ENCODE measurements at regions not wholly inside any gene's neighbourhood (a gene's known extent, or its start where the extent isn't known, plus 50 kb on each side); places are given as distances from the start of the nearest gene placed in this dataset.

DNA sequence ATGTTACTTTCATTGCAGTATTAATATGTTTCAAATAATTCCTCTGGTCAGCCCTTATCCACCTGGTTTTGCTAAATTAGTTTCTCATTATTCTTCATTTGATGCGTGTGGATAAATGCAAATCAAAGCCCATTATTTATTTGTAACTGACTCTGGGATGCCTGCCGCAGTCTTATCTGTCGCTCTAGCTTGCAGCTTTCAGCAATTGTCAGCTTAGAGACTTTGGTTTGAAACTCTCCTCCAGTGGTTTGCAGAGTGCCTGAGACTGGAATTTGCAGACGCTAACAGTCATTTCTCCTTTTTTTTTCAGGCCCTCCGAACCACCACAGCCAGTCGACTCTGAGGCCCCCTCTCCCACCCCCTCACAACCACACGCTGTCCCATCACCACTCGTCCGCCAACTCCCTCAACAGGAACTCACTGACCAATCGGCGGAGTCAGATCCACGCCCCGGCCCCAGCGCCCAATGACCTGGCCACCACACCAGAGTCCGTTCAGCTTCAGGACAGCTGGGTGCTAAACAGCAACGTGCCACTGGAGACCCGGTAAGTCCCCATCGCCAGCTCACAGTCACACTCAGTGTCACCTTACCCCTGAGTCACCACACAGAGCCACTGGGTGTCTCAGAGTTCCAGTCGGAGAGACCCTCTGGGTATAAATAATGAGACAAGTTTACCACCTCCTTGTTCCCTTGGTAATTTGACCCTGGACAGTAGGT lies 339.0 kb upstream of the WWC1 start:
- no peaks in the 10 kb centered on the region for H3K9me3 ChIP-seq (ENCODE audit: control insufficient read depth, insufficient read depth, low read depth, low read length)
- H3K4me3 ChIP-seq (ENCODE audit: low read depth, low read length): no peak overlapping the region
- no peaks in the 10 kb centered on the region for H3K27me3 ChIP-seq (ENCODE audit: control insufficient read depth, insufficient read depth, low read length)
- no peaks in the 10 kb centered on the region for H3K36me3 ChIP-seq (ENCODE audit: control insufficient read depth, insufficient read depth, low read length)
- H3K4me1 ChIP-seq (ENCODE audit: control insufficient read depth, insufficient read depth, low read length): peaks cover 26% of the 10 kb centered on the region
- H3K27ac ChIP-seq (ENCODE audit: low read depth, low read length): no peak overlapping the region
- H3K9ac ChIP-seq (ENCODE audit: low read length): no peak overlapping the region

DNA sequence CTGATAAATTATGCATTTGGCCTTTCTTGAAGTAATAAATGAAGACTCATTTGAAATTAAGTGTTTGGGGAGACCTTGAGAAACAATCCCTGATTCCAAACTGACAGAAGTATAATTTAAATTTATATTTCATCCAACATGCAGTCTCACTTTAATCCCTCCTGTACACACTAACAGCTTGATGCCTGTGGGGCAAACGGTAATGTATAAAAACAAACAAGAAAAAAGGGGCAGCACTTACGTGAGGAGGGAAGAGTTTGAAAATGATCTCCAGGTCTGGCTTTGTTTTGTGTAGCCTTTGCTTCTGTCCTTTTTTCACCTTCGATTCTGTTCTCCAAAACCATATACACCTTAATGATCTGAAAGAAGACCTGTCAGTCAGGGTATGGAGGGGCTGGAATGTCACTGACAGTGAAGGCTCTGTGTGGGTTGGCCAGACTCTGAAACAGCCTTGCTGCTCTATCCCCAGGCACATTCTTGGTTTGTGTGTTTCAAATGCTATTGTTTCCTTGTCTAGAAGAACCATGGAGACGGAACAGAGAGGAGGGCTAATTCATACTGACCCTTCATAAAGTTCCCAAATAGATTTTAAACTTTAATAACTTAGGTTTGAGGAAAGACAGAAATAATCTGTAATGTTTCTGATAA lies 338.2 kb upstream of the WWC1 start:
- H3K27ac ChIP-seq (ENCODE audit: low read depth, low read length): no peak overlapping the region
- no peaks in the 10 kb centered on the region for H3K36me3 ChIP-seq (ENCODE audit: control insufficient read depth, insufficient read depth, low read length)
- no peaks in the 10 kb centered on the region for H3K27me3 ChIP-seq (ENCODE audit: control insufficient read depth, insufficient read depth, low read length)
- no peak overlapping the region for H3K9ac ChIP-seq (ENCODE audit: low read length)
- H3K4me1 ChIP-seq (ENCODE audit: control insufficient read depth, insufficient read depth, low read length): peaks cover 26% of the 10 kb centered on the region
- H3K4me3 ChIP-seq (ENCODE audit: low read depth, low read length): no peak overlapping the region
- no peaks in the 10 kb centered on the region for H3K9me3 ChIP-seq (ENCODE audit: control insufficient read depth, insufficient read depth, low read depth, low read length)

DNA sequence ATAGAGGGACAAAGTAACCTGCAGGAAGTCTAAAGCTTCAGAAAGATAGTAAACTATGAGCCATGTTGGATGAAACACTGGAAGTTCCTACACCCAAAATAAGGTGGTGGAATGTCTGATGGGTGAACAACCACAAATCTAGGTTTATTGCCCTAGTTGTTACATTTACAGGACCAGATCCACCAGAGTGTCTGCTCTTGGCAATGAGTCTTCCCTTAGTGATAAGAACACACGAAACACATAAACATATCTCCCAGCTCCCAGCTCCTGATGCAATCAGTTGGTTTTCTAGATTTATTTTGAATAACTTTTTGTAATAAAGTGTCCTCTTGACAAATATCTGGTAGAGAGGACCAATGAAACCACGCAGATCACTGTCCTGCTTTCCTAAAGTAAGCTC lies 329.7 kb upstream of the WWC1 start:
- Histone ChIP-seq H3K9ac (ENCODE audit: low read length) (no peak overlapping the region), H3K27ac (ENCODE audit: low read depth, low read length) (no peak overlapping the region), H3K27me3 (ENCODE audit: control insufficient read depth, insufficient read depth, low read length) (no peaks in the 10 kb centered on the region), H3K9me3 (ENCODE audit: control insufficient read depth, insufficient read depth, low read depth, low read length) (0 out of 2 replicates have a peak, but pooled peaks cover 7% of the 10 kb centered on the region), H3K4me1 (ENCODE audit: control insufficient read depth, insufficient read depth, low read length) (no peaks in the 10 kb centered on the region; the same call in 1 of the 2 replicates), H3K4me3 (ENCODE audit: low read depth, low read length) (no peak overlapping the region), H3K36me3 (ENCODE audit: control insufficient read depth, insufficient read depth, low read length) (no peaks in the 10 kb centered on the region)

DNA sequence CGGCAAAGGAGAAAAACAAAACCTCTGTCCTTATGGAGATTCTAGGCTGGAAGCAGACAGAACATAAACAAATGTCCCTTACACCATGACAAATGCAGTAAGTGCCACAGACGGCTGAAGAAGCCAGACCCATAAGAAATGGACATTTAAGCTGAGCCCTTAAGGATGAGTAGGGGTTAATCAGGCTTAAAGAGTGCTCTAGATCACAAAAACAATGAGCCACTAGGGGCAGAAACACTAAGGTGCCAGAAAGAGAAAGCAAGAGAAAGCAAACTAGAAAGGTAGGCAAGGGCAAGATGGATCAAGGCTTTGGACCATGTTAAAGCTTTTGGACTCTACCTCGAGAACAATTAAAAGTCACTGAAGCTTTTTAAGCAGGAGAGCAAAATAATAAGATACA lies 326.9 kb upstream of the WWC1 start:
- no peaks in the 10 kb centered on the region for H3K27me3 ChIP-seq (ENCODE audit: control insufficient read depth, insufficient read depth, low read length)
- 0 out of 2 replicates have a peak, but pooled peaks cover 4% of the 10 kb centered on the region for H3K9me3 ChIP-seq (ENCODE audit: control insufficient read depth, insufficient read depth, low read depth, low read length)
- H3K4me1 ChIP-seq (ENCODE audit: control insufficient read depth, insufficient read depth, low read length): peaks cover 4% of the 10 kb centered on the region; the same call in 1 of the 2 replicates
- no peaks in the 10 kb centered on the region for H3K36me3 ChIP-seq (ENCODE audit: control insufficient read depth, insufficient read depth, low read length)
- H3K9ac ChIP-seq (ENCODE audit: low read length): no peak overlapping the region
- H3K27ac ChIP-seq (ENCODE audit: low read depth, low read length): no peak overlapping the region
- H3K4me3 ChIP-seq (ENCODE audit: low read depth, low read length): no peak overlapping the region

DNA sequence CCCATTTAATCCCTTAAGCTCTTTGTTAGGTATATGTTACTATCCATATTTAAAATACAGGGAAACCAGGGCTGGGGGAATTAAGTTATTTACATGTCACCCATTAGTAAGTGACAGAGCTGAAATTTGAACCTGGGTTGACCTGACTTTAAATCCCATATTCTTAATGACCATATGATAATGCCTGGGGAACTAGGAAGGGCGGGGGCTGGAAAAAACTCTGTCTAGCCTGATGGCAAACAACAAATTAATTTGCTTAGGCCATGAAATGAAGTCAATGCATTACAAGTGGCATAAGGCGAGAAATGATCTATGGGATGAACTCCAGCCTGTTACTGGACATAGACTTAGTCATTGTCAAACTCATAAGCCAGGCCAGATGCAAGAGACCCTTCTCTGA lies 325.7 kb upstream of the WWC1 start:
- H3K4me3 ChIP-seq (ENCODE audit: low read depth, low read length): no peak overlapping the region
- H3K9ac ChIP-seq (ENCODE audit: low read length): no peak overlapping the region
- H3K27ac ChIP-seq (ENCODE audit: low read depth, low read length): no peak overlapping the region
- no peaks in the 10 kb centered on the region for H3K27me3 ChIP-seq (ENCODE audit: control insufficient read depth, insufficient read depth, low read length)
- no peaks in the 10 kb centered on the region for H3K9me3 ChIP-seq (ENCODE audit: control insufficient read depth, insufficient read depth, low read depth, low read length)
- no peaks in the 10 kb centered on the region for H3K36me3 ChIP-seq (ENCODE audit: control insufficient read depth, insufficient read depth, low read length)
- peaks cover 4% of the 10 kb centered on the region; the same call in 1 of the 2 replicates for H3K4me1 ChIP-seq (ENCODE audit: control insufficient read depth, insufficient read depth, low read length)

DNA sequence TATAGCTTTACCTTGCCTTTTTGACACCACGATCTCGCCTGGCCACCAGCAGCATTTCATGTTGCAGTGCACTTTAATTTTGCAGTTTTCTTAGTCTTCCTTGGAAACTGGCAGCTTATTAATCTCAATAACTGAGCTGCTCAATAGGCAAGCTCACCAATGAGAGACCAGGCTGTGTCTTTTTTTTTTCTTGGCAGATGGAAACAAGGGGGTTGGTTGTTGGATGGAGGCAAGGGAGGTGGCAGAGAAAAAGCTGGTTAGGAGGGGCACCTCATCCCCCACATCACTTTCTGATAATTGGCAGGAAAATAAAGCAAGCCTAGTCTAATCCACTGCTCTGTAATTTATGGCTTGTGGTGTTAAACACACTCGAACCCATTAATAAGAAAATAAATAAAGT lies 324.5 kb upstream of the WWC1 start:
- Histone ChIP-seq H3K9me3 (ENCODE audit: control insufficient read depth, insufficient read depth, low read depth, low read length) (no peaks in the 10 kb centered on the region), H3K9ac (ENCODE audit: low read length) (no peak overlapping the region), H3K4me3 (ENCODE audit: low read depth, low read length) (no peak overlapping the region), H3K4me1 (ENCODE audit: control insufficient read depth, insufficient read depth, low read length) (peaks cover 4% of the 10 kb centered on the region; the same call in 1 of the 2 replicates), H3K27ac (ENCODE audit: low read depth, low read length) (no peak overlapping the region), H3K27me3 (ENCODE audit: control insufficient read depth, insufficient read depth, low read length) (no peaks in the 10 kb centered on the region), H3K36me3 (ENCODE audit: control insufficient read depth, insufficient read depth, low read length) (no peaks in the 10 kb centered on the region)

DNA sequence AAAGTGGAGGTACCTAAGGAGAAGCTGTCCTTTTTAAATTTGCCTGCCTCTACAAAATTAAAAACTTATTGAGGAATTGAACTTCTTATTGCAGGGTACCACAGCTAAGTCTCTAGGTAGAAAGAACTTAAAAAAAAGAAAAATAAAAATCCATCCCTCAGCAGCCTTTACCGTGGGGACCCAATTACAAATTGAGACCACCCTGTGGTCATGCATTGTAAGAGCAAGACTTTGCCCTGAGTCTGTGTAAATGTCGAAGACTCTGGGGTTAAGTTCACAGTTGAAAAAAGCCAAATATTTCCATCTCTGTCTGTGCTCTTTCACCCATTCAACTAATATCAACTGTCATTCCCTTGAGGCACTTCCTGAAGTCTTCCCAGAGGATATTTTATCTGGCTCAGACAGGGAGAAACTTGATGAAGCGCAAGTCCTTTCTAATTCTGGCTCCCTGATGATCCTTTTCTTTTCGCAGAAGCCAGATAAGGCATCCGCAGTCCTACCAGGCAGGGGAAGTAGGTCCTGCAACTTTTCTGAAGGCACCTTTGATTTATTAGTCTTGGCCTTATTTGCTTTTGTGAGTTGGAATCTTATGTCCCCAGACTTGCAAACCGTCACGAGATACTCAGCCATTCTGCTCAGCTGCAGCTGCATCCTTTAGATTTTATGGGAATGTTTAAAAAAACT lies 323.8 kb upstream of the WWC1 start:
- no peaks in the 10 kb centered on the region for H3K9me3 ChIP-seq (ENCODE audit: control insufficient read depth, insufficient read depth, low read depth, low read length)
- peaks cover 4% of the 10 kb centered on the region; the same call in 1 of the 2 replicates for H3K4me1 ChIP-seq (ENCODE audit: control insufficient read depth, insufficient read depth, low read length)
- H3K9ac ChIP-seq (ENCODE audit: low read length): no peak overlapping the region
- H3K4me3 ChIP-seq (ENCODE audit: low read depth, low read length): no peak overlapping the region
- no peaks in the 10 kb centered on the region for H3K36me3 ChIP-seq (ENCODE audit: control insufficient read depth, insufficient read depth, low read length)
- H3K27me3 ChIP-seq (ENCODE audit: control insufficient read depth, insufficient read depth, low read length): no peaks in the 10 kb centered on the region
- no peak overlapping the region for H3K27ac ChIP-seq (ENCODE audit: low read depth, low read length)

DNA sequence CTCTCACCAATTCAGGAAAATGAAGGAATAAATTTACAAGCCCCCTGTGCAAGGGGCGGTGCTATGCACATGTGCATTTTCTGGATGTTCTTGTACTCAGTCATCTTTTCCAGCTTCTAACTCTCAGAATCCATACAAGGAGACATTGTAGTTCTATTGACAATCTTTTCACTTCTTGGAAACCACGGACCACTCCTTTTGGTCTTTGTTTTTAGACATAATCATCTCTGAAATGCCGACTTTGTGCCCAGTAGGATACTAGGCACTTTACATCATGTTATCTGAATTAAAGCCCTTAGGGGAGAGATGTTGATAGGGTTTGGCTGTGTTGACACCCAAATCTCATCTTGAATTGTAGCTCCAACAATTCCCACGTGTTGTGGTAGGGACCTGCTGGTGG lies 322.6 kb upstream of the WWC1 start:
- Histone ChIP-seq H3K4me3 (ENCODE audit: low read depth, low read length) (no peak overlapping the region), H3K27ac (ENCODE audit: low read depth, low read length) (no peak overlapping the region), H3K9ac (ENCODE audit: low read length) (no peak overlapping the region), H3K36me3 (ENCODE audit: control insufficient read depth, insufficient read depth, low read length) (no peaks in the 10 kb centered on the region), H3K4me1 (ENCODE audit: control insufficient read depth, insufficient read depth, low read length) (peaks cover 4% of the 10 kb centered on the region; the same call in 1 of the 2 replicates), H3K27me3 (ENCODE audit: control insufficient read depth, insufficient read depth, low read length) (no peaks in the 10 kb centered on the region), H3K9me3 (ENCODE audit: control insufficient read depth, insufficient read depth, low read depth, low read length) (no peaks in the 10 kb centered on the region)

DNA sequence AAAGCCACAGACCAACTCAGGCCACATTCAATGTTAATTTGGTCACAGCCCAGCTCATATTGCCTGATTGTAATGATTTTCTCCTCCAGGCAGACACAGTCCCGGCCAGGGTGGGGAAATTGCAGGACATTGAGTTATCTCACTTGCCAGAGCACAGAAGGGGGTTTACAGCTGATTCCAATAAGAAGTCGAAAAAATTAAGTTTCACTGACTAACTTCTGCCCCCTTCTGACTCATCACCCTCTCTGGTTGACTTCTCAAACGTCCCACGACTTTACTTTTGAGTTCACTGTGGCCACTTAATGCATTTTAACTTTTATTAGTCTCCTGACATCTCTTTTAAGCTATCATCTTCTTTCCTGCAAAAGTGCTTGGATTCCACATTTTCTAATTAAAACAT lies 321.4 kb upstream of the WWC1 start:
- Histone ChIP-seq H3K9me3 (ENCODE audit: control insufficient read depth, insufficient read depth, low read depth, low read length) (no peaks in the 10 kb centered on the region), H3K4me1 (ENCODE audit: control insufficient read depth, insufficient read depth, low read length) (peaks cover 4% of the 10 kb centered on the region; the same call in 1 of the 2 replicates), H3K36me3 (ENCODE audit: control insufficient read depth, insufficient read depth, low read length) (no peaks in the 10 kb centered on the region), H3K9ac (ENCODE audit: low read length) (no peak overlapping the region), H3K27ac (ENCODE audit: low read depth, low read length) (no peak overlapping the region), H3K27me3 (ENCODE audit: control insufficient read depth, insufficient read depth, low read length) (no peaks in the 10 kb centered on the region; the same call in 1 of the 2 replicates), H3K4me3 (ENCODE audit: low read depth, low read length) (no peak overlapping the region)

DNA sequence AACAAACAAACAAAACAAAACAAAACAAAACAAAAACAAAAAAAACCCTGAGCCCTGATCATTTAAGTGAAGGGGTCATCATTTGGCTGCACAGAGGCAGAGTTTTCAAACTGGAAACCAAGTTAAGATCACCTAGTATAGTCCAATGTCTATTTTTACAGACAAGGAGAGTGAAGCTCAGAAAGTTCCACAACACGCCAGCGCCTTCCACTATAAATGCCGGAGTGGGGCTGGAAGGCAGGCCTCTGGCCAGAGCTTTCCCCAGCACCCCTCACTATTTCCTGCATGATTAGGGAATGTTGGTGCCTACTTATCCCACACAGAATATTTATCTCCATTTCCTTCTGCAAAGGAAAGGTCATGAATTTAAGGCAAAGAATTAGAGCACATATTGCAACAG lies 319.7 kb upstream of the WWC1 start:
- Histone ChIP-seq H3K9ac (ENCODE audit: low read length) (no peak overlapping the region), H3K4me1 (ENCODE audit: control insufficient read depth, insufficient read depth, low read length) (0 out of 2 replicates have a peak, but pooled peaks cover 4% of the 10 kb centered on the region), H3K36me3 (ENCODE audit: control insufficient read depth, insufficient read depth, low read length) (no peaks in the 10 kb centered on the region), H3K27ac (ENCODE audit: low read depth, low read length) (no peak overlapping the region), H3K4me3 (ENCODE audit: low read depth, low read length) (no peak overlapping the region), H3K9me3 (ENCODE audit: control insufficient read depth, insufficient read depth, low read depth, low read length) (no peaks in the 10 kb centered on the region), H3K27me3 (ENCODE audit: control insufficient read depth, insufficient read depth, low read length) (no peaks in the 10 kb centered on the region; the same call in 1 of the 2 replicates)

DNA sequence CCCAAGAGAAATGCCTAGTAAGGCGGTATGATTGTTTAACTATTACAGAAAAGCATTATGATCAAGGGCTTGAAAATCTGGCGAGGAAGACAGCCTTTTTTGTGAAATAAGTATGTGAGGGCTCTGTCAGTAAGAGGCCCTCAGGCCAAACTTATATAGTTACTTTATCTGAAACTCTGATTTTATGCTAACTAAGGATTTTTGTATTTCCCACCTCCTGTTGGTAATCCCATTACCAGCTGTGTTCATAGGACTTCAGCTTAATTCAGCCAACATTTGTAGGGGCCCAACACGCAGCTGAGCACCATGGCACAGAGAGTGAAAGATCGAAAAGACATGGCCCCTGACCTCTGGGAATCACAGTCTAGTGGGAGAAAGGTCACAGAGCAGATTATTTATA lies 318.3 kb upstream of the WWC1 start:
- Histone ChIP-seq H3K27ac (ENCODE audit: low read depth, low read length) (no peak overlapping the region), H3K36me3 (ENCODE audit: control insufficient read depth, insufficient read depth, low read length) (no peaks in the 10 kb centered on the region), H3K4me1 (ENCODE audit: control insufficient read depth, insufficient read depth, low read length) (no peaks in the 10 kb centered on the region), H3K9me3 (ENCODE audit: control insufficient read depth, insufficient read depth, low read depth, low read length) (no peaks in the 10 kb centered on the region), H3K9ac (ENCODE audit: low read length) (no peak overlapping the region), H3K4me3 (ENCODE audit: low read depth, low read length) (no peak overlapping the region), H3K27me3 (ENCODE audit: control insufficient read depth, insufficient read depth, low read length) (no peaks in the 10 kb centered on the region; the same call in 1 of the 2 replicates)
